Keratinocyte (primary cell): ENCODE measurements at regions not wholly inside any gene's neighbourhood (a gene's known extent, or its start where the extent isn't known, plus 50 kb on each side); places are given as distances from the start of the nearest gene placed in this dataset.

Experiments used
- CTCF ChIP-seq, 3 experiments: IDR thresholded peaks in 1 of 3; conservative IDR thresholded peaks in 1 of 3; optimal IDR thresholded peaks in 1 of 3; 2 replicates in 2 of 3; 3 replicates in 1 of 3; pipeline versions ENCODE3 to v1.5.1; 2011; ENCODE audit warnings: low read length in 3 of 3, mild to moderate bottlenecking in 3 of 3, moderate library complexity in 2 of 3, control low read depth in 1 of 3, inconsistent platforms in 1 of 3; ENCODE audit not compliant: insufficient read depth in 2 of 3; ENCODE audit errors: extremely low read depth in 1 of 3
- EZH2 ChIP-seq: IDR thresholded peaks from one replicate; pipeline ENCODE4 v1.6.1; 2012; ENCODE audit warnings: inconsistent platforms, mild to moderate bottlenecking, low read length, moderate library complexity

- TF ChIP-seq CTCF (optimal IDR thresholded peaks at IDR 0.05 in 1 of 3, IDR thresholded peaks at IDR 0.05 in 1 of 3, conservative IDR thresholded peaks at IDR 0.05 in 1 of 3; ENCODE audit: extremely low read depth in 1 of 3, insufficient read depth in 2 of 3, low read length in 3 of 3) (no peak), EZH2 (no peak)
Measured at GRCh38 chr1:88208389-88208788, 475.7 kb upstream of the PKN2 start.
